Activated naive CD8-positive, alpha-beta T cell (primary cell): ENCODE measurements at regions not wholly inside any gene's neighbourhood (a gene's known extent, or its start where the extent isn't known, plus 50 kb on each side); places are given as distances from the start of the nearest gene placed in this dataset.

Experiments
- H3K27ac Mint-ChIP-seq: one replicate; pipeline ENCODE4 v1.8.0; 2021; ENCODE audit warnings: mixed read lengths
- H3K27me3 Mint-ChIP-seq: one replicate; pipeline ENCODE4 v1.8.0; 2021; ENCODE audit warnings: mixed read lengths
- H3K36me3 Mint-ChIP-seq: one replicate; pipeline ENCODE4 v1.8.0; 2021; ENCODE audit warnings: mixed read lengths
- H3K4me1 Mint-ChIP-seq: one replicate; pipeline ENCODE4 v1.8.0; 2021; ENCODE audit warnings: low read depth, mixed read lengths
- H3K4me3 Mint-ChIP-seq: one replicate; pipeline ENCODE4 v1.8.0; 2021; ENCODE audit warnings: mild to moderate bottlenecking, mixed read lengths
- H3K9me3 Mint-ChIP-seq: one replicate; pipeline ENCODE4 v1.8.0; 2021; ENCODE audit warnings: low read depth, mixed read lengths

DNA sequence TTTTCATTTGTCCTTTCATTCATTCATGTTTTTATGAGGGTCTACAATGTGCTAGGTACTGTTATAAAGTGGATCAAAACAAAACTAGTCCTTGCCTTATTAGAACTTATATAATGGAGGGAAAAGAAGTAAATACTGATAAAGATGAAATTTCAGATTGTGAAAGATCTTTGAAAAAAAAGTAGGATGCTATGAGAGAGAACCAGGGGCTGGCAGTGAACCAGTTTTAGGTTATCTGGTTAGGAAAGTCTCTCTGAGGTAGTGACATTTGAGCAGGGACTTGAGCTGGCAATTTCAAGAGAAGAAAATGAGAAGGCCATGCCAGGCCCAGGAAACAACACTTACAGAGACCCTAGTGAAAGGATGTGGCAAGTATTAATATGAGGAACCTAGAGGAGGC is 57.3 kb upstream of the E2F7 start:
- Mint-ChIP-seq H3K27ac (no peak overlapping the region), H3K4me3 (no peak overlapping the region), H3K4me1 (no peaks in the 10 kb centered on the region), H3K27me3 (peaks cover 7% of the 10 kb centered on the region), H3K36me3 (no peaks in the 10 kb centered on the region), H3K9me3 (no peaks in the 10 kb centered on the region)

DNA sequence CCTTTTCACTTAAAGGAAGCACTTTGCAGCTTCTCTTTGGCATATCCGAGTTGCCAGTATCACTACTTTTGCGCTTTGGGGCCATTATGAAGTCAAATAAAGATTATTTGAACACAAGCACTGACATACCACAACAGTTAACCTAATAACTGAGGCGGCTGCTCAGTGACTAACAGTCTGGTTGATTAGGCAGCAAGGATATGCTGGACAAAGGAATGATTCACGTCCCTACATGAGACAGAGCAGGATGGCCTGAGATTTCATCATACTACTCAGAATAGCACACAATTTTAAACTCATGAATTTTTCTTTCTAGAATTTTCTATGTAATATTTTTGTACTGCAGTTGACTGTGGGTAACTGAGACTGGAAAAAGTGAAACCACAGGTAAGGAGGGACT is 56.9 kb upstream of the E2F7 start:
- no peaks in the 10 kb centered on the region for H3K9me3 Mint-ChIP-seq
- H3K27me3 Mint-ChIP-seq: peaks cover 7% of the 10 kb centered on the region

DNA sequence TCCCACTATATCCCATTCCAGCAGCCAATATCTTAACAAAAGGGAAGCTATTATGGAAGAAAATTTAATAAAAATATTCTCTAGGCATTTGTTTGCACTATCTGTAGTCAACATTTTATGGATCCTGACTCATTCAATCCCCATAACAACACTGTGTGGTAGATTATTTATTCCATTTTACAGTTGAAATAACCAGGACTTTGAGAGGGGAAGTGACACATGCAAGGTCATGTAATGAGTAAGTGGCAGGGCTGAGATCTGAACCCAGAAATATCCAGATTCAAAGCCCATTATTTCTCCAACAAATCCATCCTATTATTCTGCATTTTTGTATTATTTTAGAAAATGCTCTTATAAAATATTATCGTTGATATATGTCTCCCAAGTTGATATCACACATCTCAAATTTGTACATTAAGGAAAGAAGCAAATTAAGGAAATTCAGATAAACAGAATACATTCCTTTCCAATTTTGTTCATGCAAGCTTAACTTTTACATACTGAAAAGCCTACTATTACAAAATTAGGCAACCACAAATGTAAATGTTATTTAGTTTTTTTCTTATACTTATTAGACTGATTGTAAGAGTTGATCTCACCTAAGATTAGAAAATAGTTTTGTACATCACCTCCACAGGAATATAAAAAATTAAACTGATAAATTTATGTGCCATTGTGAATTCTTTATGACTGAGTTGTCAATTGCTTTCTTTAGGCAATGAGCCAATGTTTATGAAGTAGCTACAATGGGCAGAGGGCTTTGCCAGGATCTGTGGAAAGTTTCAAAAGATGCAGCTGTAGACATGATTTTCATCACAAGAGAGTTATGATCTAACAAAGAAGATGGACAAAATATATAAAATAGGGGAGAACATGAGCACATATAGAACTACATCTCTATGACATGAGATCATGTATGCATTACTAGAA is 55.1 kb upstream of the E2F7 start:
- Mint-ChIP-seq H3K4me3 (no peak overlapping the region), H3K36me3 (no peaks in the 10 kb centered on the region), H3K27ac (no peak overlapping the region), H3K27me3 (peaks cover 7% of the 10 kb centered on the region), H3K9me3 (no peaks in the 10 kb centered on the region), H3K4me1 (no peaks in the 10 kb centered on the region)

More for the DNA sequence above, 56.9 kb upstream of the E2F7 start:
- no peaks in the 10 kb centered on the region for H3K36me3 Mint-ChIP-seq
- no peak overlapping the region for H3K27ac Mint-ChIP-seq
- H3K4me1 Mint-ChIP-seq: no peaks in the 10 kb centered on the region
- H3K4me3 Mint-ChIP-seq: no peak overlapping the region

DNA sequence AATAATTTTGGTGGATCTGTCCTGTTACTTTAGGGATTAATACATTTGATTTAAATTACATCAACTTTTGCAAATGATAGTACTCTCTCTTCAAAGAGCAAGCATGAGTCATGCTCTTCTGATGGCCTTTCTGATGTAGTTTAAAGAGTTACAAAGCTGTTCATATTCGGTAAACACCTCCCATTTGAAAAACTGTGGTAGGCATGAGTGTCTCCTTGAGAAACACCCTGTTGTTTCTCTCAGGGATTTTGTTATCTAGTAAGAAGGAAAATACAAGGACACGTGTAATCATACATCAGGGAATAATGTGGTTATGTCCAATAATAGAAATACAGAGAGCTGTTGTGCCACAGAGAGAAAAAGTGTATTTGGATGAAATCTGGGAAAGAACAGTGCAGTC is 53.3 kb upstream of the E2F7 start:
- H3K4me1 Mint-ChIP-seq: no peaks in the 10 kb centered on the region
- H3K27ac Mint-ChIP-seq: no peak overlapping the region
- no peaks in the 10 kb centered on the region for H3K36me3 Mint-ChIP-seq
- peaks cover 2% of the 10 kb centered on the region for H3K27me3 Mint-ChIP-seq
- H3K9me3 Mint-ChIP-seq: no peaks in the 10 kb centered on the region
- no peak overlapping the region for H3K4me3 Mint-ChIP-seq

DNA sequence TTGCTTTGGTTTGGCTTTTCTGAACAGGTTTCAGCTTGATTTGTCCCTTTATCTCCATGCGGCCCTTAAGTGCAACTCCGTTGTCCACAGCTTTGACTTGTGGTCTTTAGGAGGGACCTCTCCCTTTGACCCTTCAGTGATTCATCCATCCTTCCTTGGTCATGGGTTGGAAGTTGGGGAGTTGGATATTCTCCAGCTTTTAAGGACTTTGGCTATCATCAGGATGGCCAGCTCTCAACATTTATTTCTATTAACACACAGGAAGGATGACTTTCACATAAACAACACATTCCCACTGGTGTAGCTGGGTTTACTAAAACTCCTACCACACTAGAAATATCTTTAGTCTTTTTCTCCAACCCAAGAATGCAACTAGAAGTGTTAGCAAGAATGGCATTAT is 50.9 kb upstream of the E2F7 start:
- no peak overlapping the region for H3K27ac Mint-ChIP-seq
- no peak overlapping the region for H3K4me3 Mint-ChIP-seq
- H3K4me1 Mint-ChIP-seq: no peaks in the 10 kb centered on the region
- H3K36me3 Mint-ChIP-seq: no peaks in the 10 kb centered on the region
- peaks cover 3% of the 10 kb centered on the region for H3K9me3 Mint-ChIP-seq
- H3K27me3 Mint-ChIP-seq: peaks cover 1% of the 10 kb centered on the region

DNA sequence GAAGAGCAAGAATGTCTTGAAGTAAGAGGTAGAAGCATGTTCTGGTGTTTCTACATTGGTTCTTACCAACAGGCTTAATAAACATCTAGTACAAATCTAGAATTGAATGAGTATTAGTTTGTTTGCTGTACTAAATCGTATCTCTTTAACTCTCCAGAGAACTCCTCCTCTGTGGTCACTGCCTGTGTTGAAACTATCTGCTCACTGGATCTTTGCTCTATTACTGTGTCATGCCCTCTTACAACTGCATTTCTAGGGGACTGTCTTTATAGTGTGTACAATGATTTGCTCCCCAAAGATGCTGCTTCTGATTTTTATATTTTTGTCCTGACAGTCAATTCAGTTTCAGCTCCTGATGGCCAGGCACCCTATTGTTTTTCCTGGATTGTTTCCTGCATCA is 50.1 kb upstream of the E2F7 start:
- Mint-ChIP-seq H3K27me3 (peaks cover 1% of the 10 kb centered on the region), H3K27ac (no peak overlapping the region), H3K36me3 (no peaks in the 10 kb centered on the region), H3K4me1 (no peaks in the 10 kb centered on the region), H3K4me3 (no peak overlapping the region), H3K9me3 (peaks cover 7% of the 10 kb centered on the region)
